Spinal cord (tissue), 9 donors: ENCODE measurements at regions not wholly inside any gene's neighbourhood (a gene's known extent, or its start where the extent isn't known, plus 50 kb on each side); places are given as distances from the start of the nearest gene placed in this dataset.

ENCODE experiments used
- DNase-seq, 6 donors: peaks; one replicate each; pipeline versions ENCODE4 v3.0.0 to v3.0.0-alpha.2; 2013 to 2015; ENCODE audit warnings: low spot score in 6 of 6, low read depth in 4 of 6
- H3K27ac ChIP-seq: one replicate; pipeline ENCODE4 v1.5.1; 2013; ENCODE audit warnings: low read depth, low read length, control low read depth
- H3K27me3 ChIP-seq: one replicate; pipeline ENCODE4 v1.6.1; 2013; ENCODE audit warnings: low read length; ENCODE audit not compliant: control insufficient read depth, insufficient read depth
- H3K36me3 ChIP-seq: one replicate; pipeline ENCODE4 v1.6.1; 2013; ENCODE audit warnings: low read length; ENCODE audit not compliant: control insufficient read depth, insufficient read depth
- H3K4me1 ChIP-seq: one replicate; pipeline ENCODE4 v1.6.1; 2013; ENCODE audit warnings: low read length; ENCODE audit not compliant: control insufficient read depth, insufficient read depth
- H3K4me3 ChIP-seq: one replicate; pipeline ENCODE4 v1.5.1; 2013; ENCODE audit warnings: low read depth, low read length, control low read depth
- H3K9me3 ChIP-seq: one replicate; pipeline ENCODE4 v1.6.1; 2013; ENCODE audit warnings: low read length; ENCODE audit not compliant: control insufficient read depth, insufficient read depth
- WGBS: methylation state at CpG from one replicate; pipeline ENCODE4 v1.1.5; 2013; ENCODE audit warnings: missing lambda C conversion rate; ENCODE audit not compliant: insufficient coverage; 5-methylcytosine and 5-hydroxymethylcytosine counted together
- donor health status: healthy.

- H3K27me3 ChIP-seq, result peaks cover 21% of the 10 kb centered on the region
- H3K4me3 ChIP-seq, result no peak overlapping the region
- H3K9me3 ChIP-seq, result no peaks in the 10 kb centered on the region
- no CpG with 5 or more reads among the region's 3 CpGs for WGBS
- no peaks in the 10 kb centered on the region for H3K4me1 ChIP-seq
- H3K36me3 ChIP-seq, result no peaks in the 10 kb centered on the region
- DNase-seq, result no peak
- no peak overlapping the region for H3K27ac ChIP-seq
These were observed 51.2 kb downstream of the OR13H1 start for GRCh38 chrX:131595120-131595519.

GRCh38 chrX:131607792-131608369 is 64.0 kb downstream of the OR13H1 start:
- H3K27me3 ChIP-seq, result peaks cover 11% of the 10 kb centered on the region
- no peak for DNase-seq
- no peaks in the 10 kb centered on the region for H3K36me3 ChIP-seq
- WGBS, result 64% methylated on average over 1 of the region's 2 CpGs
- no peak overlapping the region for H3K4me3 ChIP-seq
- no peak overlapping the region for H3K27ac ChIP-seq
- no peaks in the 10 kb centered on the region for H3K4me1 ChIP-seq
- no peaks in the 10 kb centered on the region for H3K9me3 ChIP-seq

DNA sequence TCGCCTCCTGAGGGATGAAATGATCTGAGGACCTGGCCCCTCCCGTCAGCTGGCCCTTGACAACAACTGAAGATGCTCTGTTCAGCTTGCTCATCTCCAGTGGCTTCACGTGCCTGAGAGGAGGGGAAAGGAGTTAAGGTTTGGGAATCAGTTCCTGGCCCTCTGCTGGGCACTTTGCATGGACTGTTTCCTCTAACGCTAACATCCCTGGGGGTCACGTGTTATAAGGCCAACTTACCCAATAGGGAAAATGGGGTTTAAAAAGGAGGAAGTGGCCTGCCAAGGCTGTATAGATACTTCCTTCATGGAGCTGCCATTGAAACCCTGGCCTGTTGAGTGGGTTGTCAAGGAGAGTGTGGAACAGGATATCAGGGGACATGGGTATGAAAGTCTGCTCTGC is 65.6 kb downstream of the OR13H1 start:
- Histone ChIP-seq H3K9me3 (no peaks in the 10 kb centered on the region), H3K4me3 (no peak overlapping the region), H3K27ac (no peak overlapping the region), H3K27me3 (peaks cover 19% of the 10 kb centered on the region), H3K4me1 (no peaks in the 10 kb centered on the region), H3K36me3 (no peaks in the 10 kb centered on the region)
- DNase-seq, result peak in 1 of 6 donors; percentile 3
- 48% methylated on average over 5 of the region's 5 CpGs for WGBS

- no peak for DNase-seq
- peaks cover 29% of the 10 kb centered on the region for H3K27me3 ChIP-seq
- WGBS, result 93% methylated on average over 2 of the region's 3 CpGs
- H3K9me3 ChIP-seq, result no peaks in the 10 kb centered on the region
- no peaks in the 10 kb centered on the region for H3K36me3 ChIP-seq
- no peaks in the 10 kb centered on the region for H3K4me1 ChIP-seq
- no peak overlapping the region for H3K27ac ChIP-seq
- H3K4me3 ChIP-seq, result no peak overlapping the region
These were observed 69.4 kb downstream of the OR13H1 start for GRCh38 chrX:131613260-131613659.

- Histone ChIP-seq H3K9me3 (no peaks in the 10 kb centered on the region), H3K27ac (no peak overlapping the region), H3K4me3 (no peak overlapping the region), H3K27me3 (peaks cover 28% of the 10 kb centered on the region), H3K4me1 (no peaks in the 10 kb centered on the region), H3K36me3 (no peaks in the 10 kb centered on the region)
- no peak for DNase-seq
- WGBS, result 47% methylated on average over 1 of the region's 2 CpGs
These were observed 70.4 kb downstream of the OR13H1 start for GRCh38 chrX:131614241-131614640.

DNA sequence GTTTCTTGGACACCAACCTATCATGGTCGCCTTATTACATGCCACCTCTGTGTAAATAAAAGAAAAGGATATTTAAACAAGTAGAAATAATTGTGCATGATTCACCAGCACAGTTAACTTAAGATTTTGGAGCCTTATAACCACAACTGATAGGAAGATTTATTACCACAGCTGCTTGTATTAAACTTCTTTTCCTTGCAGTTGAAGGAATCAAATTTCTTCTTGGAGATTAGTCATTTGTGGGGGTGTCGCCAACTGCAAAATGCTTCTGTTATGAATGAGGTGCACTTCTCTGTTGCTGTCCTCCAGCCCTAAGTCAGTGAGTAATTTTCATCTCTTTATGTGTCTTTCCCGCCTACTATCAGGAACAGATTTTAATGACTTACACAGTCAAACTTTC is 73.3 kb downstream of the OR13H1 start:
- Histone ChIP-seq H3K36me3 (no peaks in the 10 kb centered on the region), H3K4me3 (no peak overlapping the region), H3K27ac (no peak overlapping the region), H3K9me3 (no peaks in the 10 kb centered on the region), H3K4me1 (no peaks in the 10 kb centered on the region), H3K27me3 (peaks cover 34% of the 10 kb centered on the region)
- no peak for DNase-seq
- no CpG with 5 or more reads among the region's 3 CpGs for whole genome bisulfite sequencing

GRCh38 chrX:131621650-131622049 is 77.8 kb downstream of the OR13H1 start:
- Histone ChIP-seq H3K27ac (no peak overlapping the region), H3K4me1 (no peaks in the 10 kb centered on the region), H3K4me3 (no peak overlapping the region), H3K27me3 (peaks cover 33% of the 10 kb centered on the region), H3K9me3 (no peaks in the 10 kb centered on the region), H3K36me3 (no peaks in the 10 kb centered on the region)
- no peak for DNase-seq
- no CpG with 5 or more reads among the region's 1 CpG for WGBS

- Histone ChIP-seq H3K27me3 (peaks cover 38% of the 10 kb centered on the region), H3K4me3 (no peak overlapping the region), H3K4me1 (no peaks in the 10 kb centered on the region), H3K27ac (no peak overlapping the region), H3K9me3 (no peaks in the 10 kb centered on the region), H3K36me3 (no peaks in the 10 kb centered on the region)
- WGBS, result 28% methylated on average over 3 of the region's 3 CpGs
- peak in 3 of 6 donors; percentile 7 to 67 (median 21) for DNase-seq
These were observed 82.9 kb downstream of the OR13H1 start for GRCh38 chrX:131626681-131627296.

DNA sequence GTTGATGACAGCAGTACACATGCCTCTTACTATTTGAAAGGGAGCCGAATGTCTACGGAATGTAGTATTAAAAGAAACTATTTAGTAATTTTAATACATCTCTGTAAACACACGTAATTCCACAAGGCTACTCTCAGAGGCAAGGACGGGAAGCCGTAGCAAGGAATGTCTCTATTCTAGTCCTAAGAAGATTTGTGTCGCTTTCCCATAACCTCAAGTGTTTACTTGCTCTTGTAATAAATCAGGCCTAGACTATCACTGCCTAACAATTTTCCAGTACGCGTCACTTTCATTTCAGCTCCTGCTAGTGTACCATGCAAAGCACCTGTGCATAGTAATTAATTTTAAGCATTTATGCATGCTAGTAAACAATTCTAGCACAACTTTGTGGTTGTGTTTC is 86.7 kb downstream of the OR13H1 start:
- no peaks in the 10 kb centered on the region for H3K9me3 ChIP-seq
- DNase-seq, result no peak
- WGBS, result 77% methylated on average over 3 of the region's 8 CpGs
- no peak overlapping the region for H3K4me3 ChIP-seq
- no peaks in the 10 kb centered on the region for H3K36me3 ChIP-seq
- no peaks in the 10 kb centered on the region for H3K4me1 ChIP-seq
- H3K27ac ChIP-seq, result no peak overlapping the region
- H3K27me3 ChIP-seq, result peaks cover 37% of the 10 kb centered on the region

GRCh38 chrX:131633285-131633917 is 89.5 kb downstream of the OR13H1 start:
- H3K27me3 ChIP-seq, result peaks cover 36% of the 10 kb centered on the region
- peak; percentile 13 to 89 (median 48) for DNase-seq

More at GRCh38 chrX:131633285-131633917, 89.5 kb downstream of the OR13H1 start:
- no peak overlapping the region for H3K27ac ChIP-seq
- H3K4me1 ChIP-seq, result no peaks in the 10 kb centered on the region
- no peak overlapping the region for H3K4me3 ChIP-seq
- WGBS, result 35% methylated on average over 6 of the region's 13 CpGs
- H3K36me3 ChIP-seq, result no peaks in the 10 kb centered on the region
- no peaks in the 10 kb centered on the region for H3K9me3 ChIP-seq
